Fibroblast of skin of left quadriceps (primary cell): ENCODE measurements at regions not wholly inside any gene's neighbourhood (a gene's known extent, or its start where the extent isn't known, plus 50 kb on each side); places are given as distances from the start of the nearest gene placed in this dataset.
"Not testable (repeated sequence)": the region's sequence is repeated elsewhere in the genome, so short reads cannot be mapped to it uniquely, and the experiment has no call there.

ENCODE experiments used
- DNase-seq, 2 experiments: peaks; one replicate each; pipeline ENCODE4 v3.0.0-alpha.2; 2013; ENCODE audit warnings: low read depth in 2 of 2

DNA sequence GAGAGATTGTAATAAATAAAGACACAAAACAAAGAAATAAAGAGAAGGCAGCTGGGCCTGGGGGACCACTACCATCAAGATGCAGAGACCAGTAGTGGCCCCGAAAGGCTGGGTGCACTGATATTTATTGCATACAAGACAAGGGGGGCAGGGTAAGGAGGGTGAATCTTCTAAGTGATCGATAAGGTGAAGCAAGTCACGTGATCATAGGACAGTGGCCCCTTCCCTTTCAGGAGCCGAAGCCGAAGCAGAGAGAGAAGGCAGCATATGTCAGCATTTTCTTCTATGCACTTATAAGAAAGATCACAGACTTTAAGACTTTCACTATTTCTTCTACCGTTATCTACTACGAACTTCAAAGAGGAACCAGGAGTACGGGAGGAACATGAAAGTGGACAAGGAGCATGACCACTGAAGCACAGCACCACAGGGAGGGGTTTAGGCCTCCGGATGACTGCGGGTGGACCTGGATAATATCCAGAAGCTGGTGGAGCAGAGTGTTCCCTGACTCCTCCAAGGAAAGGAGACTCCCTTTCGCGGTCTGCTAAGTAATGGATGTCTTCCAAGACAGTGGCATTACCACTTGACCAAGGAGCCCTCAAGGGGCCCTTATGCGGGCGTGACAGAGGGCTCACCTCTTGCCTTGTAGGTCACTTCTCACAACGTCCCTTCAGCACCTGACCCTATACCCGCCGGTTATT lies 126.4 kb downstream of the RBM46 start:
- not testable (repeated sequence) for DNase-seq

- no peak for DNase-seq
Observed at GRCh38 chr4:154908168-154908567, 127.1 kb downstream of the RBM46 start.

- no peak for DNase-seq
Observed at GRCh38 chr4:154911097-154911496, 130.0 kb downstream of the RBM46 start.

DNA sequence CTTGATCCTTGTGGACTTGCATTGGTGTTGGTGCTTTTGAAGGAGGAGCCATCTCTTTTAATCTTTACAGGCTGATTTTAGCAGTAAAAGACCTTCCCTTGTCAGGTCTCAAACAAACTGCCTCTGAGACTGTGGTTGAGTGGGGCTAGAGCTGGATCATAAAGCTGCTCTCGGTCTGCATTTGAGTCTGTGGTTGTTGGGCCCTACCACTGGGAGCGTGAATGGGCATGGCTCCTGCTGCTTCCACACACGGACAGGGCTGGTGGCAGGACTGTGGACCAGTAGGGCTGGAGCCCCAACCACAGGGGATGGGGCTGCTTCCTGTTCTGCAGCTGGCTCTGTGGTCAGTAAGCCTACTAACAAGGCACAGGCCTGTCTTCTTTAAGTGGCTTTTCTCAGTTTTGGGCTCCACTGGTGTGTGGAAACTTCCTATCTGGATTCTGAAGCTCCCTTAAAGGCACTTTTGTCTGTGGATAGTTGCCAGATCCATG lies 130.6 kb downstream of the RBM46 start:
- no peak for DNase-seq

GRCh38 chr4:154916068-154916467 lies 135.0 kb downstream of the RBM46 start:
- no peak for DNase-seq

DNA sequence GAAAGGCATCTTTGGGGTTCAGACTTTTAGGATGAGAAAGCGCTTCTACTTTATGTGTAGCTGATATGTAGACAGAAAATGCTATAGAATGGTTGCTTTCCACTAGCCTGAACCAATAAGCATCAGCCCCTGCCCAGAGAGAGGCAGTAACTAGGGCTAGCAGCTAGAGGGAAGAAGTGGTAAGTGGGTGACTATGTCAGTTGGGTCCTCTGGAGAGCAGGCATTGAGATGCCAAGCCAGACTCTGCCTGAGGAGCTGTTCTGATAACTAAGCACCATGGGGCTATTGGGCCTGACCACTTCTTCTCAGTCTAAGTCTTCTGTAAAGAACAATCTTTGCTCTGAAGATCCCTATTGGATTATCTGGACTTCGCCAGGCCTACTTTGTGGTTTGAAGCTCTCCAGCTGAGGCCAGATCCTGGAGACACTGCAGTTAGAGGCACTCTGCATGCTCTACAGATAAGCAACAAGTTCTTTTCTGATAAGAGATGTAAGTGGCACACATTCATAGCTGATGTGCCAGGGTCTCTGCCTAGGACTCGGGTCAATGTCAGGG lies 146.1 kb downstream of the RBM46 start:
- no peak for DNase-seq

GRCh38 chr4:154928640-154929257 lies 147.7 kb downstream of the RBM46 start:
- DNase-seq = peak; percentile 4 to 6

- no peak for DNase-seq
Observed at GRCh38 chr4:154936873-154937272, 155.8 kb downstream of the RBM46 start.

- no peak for DNase-seq
Observed at GRCh38 chr4:154939851-154940250, 158.8 kb downstream of the RBM46 start.

DNA sequence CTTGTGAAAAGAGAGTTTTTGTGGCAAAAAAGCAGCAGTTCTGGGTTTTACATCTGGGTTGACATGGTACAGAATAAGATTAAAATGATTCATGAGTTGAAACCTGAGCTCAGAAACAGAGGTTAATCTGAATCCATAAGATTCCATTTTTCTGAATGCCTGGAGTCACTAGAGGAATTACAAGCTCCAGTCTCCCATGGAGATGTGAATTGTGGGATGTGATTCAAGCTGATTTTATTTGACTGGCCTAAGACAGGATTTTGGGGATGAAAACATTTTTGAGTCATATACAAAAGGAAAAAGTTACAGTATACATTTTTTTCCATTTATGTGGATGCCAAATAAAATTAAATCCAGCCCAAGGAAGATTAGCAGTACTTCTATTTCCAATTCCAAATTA lies 161.1 kb downstream of the RBM46 start:
- no peak for DNase-seq

GRCh38 chr4:154944996-154945395 lies 163.9 kb downstream of the RBM46 start:
- no peak for DNase-seq

DNA sequence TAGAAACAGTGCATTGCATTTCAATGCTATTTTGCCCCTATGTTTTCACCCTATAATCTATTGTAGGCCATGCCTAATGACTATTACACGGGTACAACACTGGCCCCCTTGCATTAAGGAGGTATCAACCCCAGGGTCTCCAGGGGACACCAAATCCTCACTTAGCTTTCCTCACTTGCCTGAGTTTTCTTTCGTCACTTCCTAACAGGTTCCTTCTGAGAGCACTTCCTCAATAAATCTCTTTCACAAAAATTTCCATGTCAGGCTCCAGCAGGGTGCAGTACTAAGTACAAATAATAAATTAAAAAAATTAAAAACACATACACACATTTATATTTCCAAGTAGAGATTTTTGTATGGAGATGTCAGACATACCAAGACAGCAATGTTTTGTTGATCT lies 165.0 kb downstream of the RBM46 start:
- no peak for DNase-seq

DNA sequence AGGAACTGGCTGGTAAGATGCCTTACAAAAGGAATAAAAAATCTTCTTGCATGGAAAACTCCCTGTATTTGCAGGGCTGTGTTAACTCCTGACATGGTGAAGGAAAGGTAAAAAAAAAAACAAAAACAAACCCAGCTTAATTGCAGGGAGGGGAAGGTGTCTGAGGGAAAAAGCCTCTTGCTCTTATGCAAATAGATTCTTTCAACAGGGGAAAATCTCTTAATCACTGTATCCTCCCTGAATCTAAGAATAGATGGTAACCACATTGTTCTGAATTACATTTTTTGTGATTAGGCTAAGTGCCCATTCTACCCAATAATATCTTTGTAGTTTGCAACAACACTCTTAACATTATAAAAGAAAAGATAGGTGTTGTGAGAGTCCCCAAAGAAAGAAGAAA lies 172.6 kb downstream of the RBM46 start:
- no peak for DNase-seq

DNA sequence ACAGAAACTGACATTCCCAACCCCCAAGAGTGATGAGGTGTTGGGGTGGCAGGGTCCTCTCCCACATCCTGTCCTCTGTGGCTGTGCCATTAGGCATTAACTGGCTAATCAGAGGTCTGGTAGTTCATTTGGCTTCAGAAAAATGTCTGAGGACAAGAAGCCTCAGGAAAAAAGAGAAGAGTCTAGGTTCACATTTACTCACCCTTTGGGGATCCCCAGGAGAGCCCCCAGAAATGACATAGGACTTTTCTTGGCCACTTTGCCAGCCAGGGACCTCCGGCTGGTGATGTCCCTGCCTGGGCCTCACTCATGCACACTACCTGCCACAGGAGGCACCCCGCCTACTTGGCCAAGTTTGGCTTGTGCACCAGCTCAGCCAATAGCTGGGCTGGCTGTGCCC lies 173.0 kb downstream of the RBM46 start:
- no peak for DNase-seq

DNA sequence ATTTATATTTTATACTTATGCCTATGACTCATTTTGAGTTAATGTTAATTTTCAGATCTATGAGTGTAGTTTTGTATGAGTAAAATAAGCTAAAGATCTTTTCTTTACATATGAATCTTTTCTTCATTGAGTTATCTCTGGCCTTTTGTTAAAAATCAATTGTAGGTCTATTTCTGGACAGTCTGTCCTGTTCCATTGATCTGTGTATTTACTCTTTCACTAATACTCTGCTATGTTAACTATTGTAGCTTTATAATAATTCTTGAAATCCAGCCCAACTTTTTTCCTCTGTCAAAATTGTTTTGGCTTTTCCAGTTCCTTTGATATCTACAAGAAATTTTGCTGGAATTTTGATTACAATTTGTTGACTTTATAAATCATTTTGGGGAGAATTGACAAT lies 177.0 kb downstream of the RBM46 start:
- no peak for DNase-seq

- DNase-seq = no peak
Observed at GRCh38 chr4:154958621-154959358, 177.7 kb downstream of the RBM46 start.

- DNase-seq = no peak
Observed at GRCh38 chr4:154959756-154960155, 178.7 kb downstream of the RBM46 start.

DNA sequence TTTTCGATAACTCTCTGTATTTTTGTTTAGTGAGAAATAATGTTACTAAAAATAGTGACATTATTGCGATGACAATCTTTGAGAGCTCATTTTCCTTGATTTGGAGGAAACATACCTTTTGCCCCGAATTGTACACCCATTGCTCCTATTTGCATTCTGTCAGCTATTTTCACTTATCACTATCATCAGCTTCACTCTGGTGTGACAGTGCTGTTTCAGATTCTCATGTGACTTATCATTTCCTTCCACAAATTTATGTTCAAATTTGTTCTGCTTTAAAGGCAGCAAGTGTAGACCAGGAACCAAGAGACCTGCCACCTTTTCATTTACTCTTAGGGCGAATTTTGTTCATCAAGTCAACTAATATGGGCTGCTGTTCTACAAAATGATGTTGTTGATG lies 179.4 kb downstream of the RBM46 start:
- DNase-seq = no peak

DNA sequence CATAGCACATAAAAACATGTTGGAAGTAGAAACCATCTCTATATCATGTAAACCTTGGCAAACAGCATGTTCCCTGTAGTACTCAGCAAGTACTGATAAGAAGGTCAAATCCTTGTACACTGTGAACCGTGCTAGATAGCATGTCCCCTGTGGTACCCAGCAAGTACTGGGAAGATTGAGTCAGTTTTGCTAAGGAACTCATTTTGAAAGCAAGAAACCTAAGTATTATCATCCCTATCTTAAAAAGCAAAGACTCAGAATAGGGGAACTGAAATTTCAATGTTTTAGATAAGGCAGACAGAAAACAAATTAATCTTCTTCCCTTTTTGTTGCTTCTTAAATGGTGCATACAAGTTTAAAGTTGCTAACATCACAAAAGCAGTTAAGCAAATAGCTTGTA lies 180.2 kb downstream of the RBM46 start:
- DNase-seq = no peak

GRCh38 chr4:154973244-154974035 lies 192.4 kb downstream of the RBM46 start:
- DNase-seq = no peak

DNA sequence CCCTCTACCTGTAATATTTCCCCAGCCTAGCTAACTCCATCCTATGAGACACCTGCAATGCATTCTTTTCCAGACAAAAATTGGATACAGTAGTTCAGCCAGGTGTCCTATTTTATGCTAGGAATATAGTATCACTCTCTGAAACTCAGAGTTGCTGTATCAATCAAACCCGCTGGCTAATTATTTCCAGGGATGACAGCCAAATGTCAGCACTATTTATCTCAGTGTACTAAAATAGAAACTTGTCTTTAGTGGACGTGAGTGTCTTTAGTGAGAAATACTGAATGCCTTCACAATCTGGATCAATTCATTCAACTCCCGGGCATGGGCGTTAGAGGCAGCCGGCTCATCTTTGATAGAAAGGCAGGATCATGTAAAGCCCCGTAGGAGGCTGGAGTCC lies 196.2 kb downstream of the RBM46 start:
- DNase-seq = no peak
